Colon (tissue), 2 donors: ENCODE measurements at regions not wholly inside any gene's neighbourhood (a gene's known extent, or its start where the extent isn't known, plus 50 kb on each side); places are given as distances from the start of the nearest gene placed in this dataset.

ENCODE experiments used
- FAIRE-seq: peaks from 2 replicates; lab custom pipeline; 2012; peaks lifted over from hg19 to GRCh38; lab: Jason Lieb, UNC
- donor health status: control.
- donor health status: control.

- no peak for FAIRE-seq
Observed at GRCh38 chr2:187873132-187873531, 318.9 kb upstream of the TFPI start.

- FAIRE-seq, result no peak
Observed at GRCh38 chr2:187874786-187875185, 320.6 kb upstream of the TFPI start.

- no peak for FAIRE-seq
Observed at GRCh38 chr2:187875261-187876141, 321.3 kb upstream of the TFPI start.

- FAIRE-seq, result no peak
Observed at GRCh38 chr2:187876554-187876953, 322.3 kb upstream of the TFPI start.

- FAIRE-seq, result peak; percentile 53
Observed at GRCh38 chr2:187877391-187877790, 323.2 kb upstream of the TFPI start.

GRCh38 chr2:187878112-187878511 is 323.9 kb upstream of the TFPI start:
- FAIRE-seq, result peak; percentile 21

- no peak for FAIRE-seq
Observed at GRCh38 chr2:187879491-187879890, 325.3 kb upstream of the TFPI start.

- FAIRE-seq, result no peak
Observed at GRCh38 chr2:187884003-187884402, 329.8 kb upstream of the TFPI start.

GRCh38 chr2:187890690-187891089 is 336.5 kb upstream of the TFPI start:
- no peak for FAIRE-seq

- no peak for FAIRE-seq
Observed at GRCh38 chr2:187900021-187900420, 345.8 kb upstream of the TFPI start.

- FAIRE-seq, result no peak
Observed at GRCh38 chr2:187906021-187906420, 351.8 kb upstream of the TFPI start.

- peak; percentile 95 for FAIRE-seq
Observed at GRCh38 chr2:187910922-187911321, 356.7 kb upstream of the TFPI start.

- no peak for FAIRE-seq
Observed at GRCh38 chr2:187912950-187913349, 358.7 kb upstream of the TFPI start.

- no peak for FAIRE-seq
Observed at GRCh38 chr2:187915810-187916209, 361.6 kb upstream of the TFPI start.

GRCh38 chr2:187916799-187917198 is 362.6 kb upstream of the TFPI start:
- no peak for FAIRE-seq

GRCh38 chr2:187917535-187917934 is 363.3 kb upstream of the TFPI start:
- FAIRE-seq, result no peak

GRCh38 chr2:187918996-187919821 is 365.0 kb upstream of the TFPI start:
- FAIRE-seq, result peak; percentile 78

- FAIRE-seq, result peak; percentile 31
Observed at GRCh38 chr2:187920511-187920910, 366.3 kb upstream of the TFPI start.

GRCh38 chr2:187922846-187923245 is 368.6 kb upstream of the TFPI start:
- no peak for FAIRE-seq

GRCh38 chr2:187924293-187924692 is 367.4 kb upstream of the GULP1 start:
- FAIRE-seq, result no peak

GRCh38 chr2:187934236-187934635 is 357.4 kb upstream of the GULP1 start:
- FAIRE-seq, result no peak

GRCh38 chr2:187934692-187935091 is 357.0 kb upstream of the GULP1 start:
- no peak for FAIRE-seq

GRCh38 chr2:187935126-187935525 is 356.5 kb upstream of the GULP1 start:
- no peak for FAIRE-seq
